HFFc6 (cell line): ENCODE measurements at regions not wholly inside any gene's neighbourhood (a gene's known extent, or its start where the extent isn't known, plus 50 kb on each side); places are given as distances from the start of the nearest gene placed in this dataset.

Source experiments
- DNase-seq: peaks from one replicate; pipeline ENCODE4 v3.0.0-alpha.2; 2018
- H3K27ac Mint-ChIP-seq: 2 replicates; pipeline ENCODE4 v1.8.0; 2020; ENCODE audit warnings: mild to moderate bottlenecking, mixed read lengths
- H3K27me3 Mint-ChIP-seq: 2 replicates; pipeline ENCODE4 v1.8.0; 2021; ENCODE audit warnings: mild to moderate bottlenecking, moderate library complexity, mixed read lengths; ENCODE audit not compliant: insufficient read depth
- H3K36me3 Mint-ChIP-seq: 2 replicates; pipeline ENCODE4 v1.8.0; 2021; ENCODE audit warnings: low read depth, mixed read lengths
- H3K4me1 Mint-ChIP-seq: 2 replicates; pipeline ENCODE4 v1.8.0; 2020; ENCODE audit warnings: low read depth, mixed read lengths
- H3K4me3 Mint-ChIP-seq: 2 replicates; pipeline ENCODE4 v1.8.0; 2020; ENCODE audit warnings: mild to moderate bottlenecking, moderate library complexity, mixed read lengths
- H3K9me3 Mint-ChIP-seq: 2 replicates; pipeline ENCODE4 v1.8.0; 2020; ENCODE audit warnings: mild to moderate bottlenecking, mixed read lengths
- TF ChIP-seq, protein P1 (sequence below): fragments of 200-600 bp; sonication (generic); IDR thresholded peaks from 2 replicates; pipeline ENCODE4 v1.5.0; 2021; ENCODE audit warnings: antibody characterized with exemption, mild to moderate bottlenecking

DNA sequence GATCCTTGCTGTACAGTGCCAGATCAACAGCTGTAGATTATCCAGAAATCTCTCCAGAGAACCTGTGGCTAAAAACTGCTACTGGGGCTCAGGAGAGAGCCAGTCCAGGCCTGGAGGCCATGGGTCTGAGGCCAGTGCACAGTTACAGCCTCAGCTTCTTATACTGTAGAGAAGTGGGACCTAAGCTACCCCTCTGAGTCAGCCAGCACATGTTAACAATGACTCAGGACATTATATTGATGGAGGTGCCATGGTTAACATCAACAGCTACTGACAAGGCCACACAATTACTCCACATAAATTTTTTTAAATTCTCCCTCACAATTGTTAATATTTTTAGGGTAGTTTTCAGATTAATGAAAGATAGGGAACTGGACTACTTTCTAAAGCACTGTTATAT is 138.5 kb downstream of the RBM26 start:
- Mint-ChIP-seq H3K27me3 (no peaks in the 10 kb centered on the region; the same call in 1 of the 2 replicates), H3K4me3 (no peak overlapping the region), H3K27ac (no peak overlapping the region), H3K4me1 (no peaks in the 10 kb centered on the region), H3K9me3 (no peaks in the 10 kb centered on the region; the same call in 1 of the 2 replicates), H3K36me3 (no peaks in the 10 kb centered on the region)
- DNase-seq = no peak
- TF ChIP-seq, protein P1, sequence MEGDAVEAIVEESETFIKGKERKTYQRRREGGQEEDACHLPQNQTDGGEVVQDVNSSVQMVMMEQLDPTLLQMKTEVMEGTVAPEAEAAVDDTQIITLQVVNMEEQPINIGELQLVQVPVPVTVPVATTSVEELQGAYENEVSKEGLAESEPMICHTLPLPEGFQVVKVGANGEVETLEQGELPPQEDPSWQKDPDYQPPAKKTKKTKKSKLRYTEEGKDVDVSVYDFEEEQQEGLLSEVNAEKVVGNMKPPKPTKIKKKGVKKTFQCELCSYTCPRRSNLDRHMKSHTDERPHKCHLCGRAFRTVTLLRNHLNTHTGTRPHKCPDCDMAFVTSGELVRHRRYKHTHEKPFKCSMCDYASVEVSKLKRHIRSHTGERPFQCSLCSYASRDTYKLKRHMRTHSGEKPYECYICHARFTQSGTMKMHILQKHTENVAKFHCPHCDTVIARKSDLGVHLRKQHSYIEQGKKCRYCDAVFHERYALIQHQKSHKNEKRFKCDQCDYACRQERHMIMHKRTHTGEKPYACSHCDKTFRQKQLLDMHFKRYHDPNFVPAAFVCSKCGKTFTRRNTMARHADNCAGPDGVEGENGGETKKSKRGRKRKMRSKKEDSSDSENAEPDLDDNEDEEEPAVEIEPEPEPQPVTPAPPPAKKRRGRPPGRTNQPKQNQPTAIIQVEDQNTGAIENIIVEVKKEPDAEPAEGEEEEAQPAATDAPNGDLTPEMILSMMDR = no peak

DNA sequence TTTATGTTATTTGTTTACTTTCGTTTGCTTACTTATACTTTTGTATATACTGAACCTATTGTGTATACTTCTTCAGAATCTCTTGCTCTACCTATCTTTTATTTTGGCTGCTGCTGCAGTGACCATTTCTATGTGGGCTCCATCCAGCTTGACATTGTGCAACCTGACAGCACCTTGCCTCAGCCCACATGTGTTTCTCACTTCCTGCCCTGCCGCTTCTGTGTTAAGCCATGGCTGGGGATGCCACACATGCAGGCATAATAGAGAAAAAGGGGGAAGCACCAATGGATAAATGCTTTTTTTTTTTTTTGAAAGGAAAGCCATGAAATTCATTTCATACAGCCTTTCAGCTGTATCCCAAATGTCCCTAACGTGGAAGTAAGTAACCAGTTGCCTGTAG is 147.6 kb downstream of the RBM26 start:
- H3K4me1 Mint-ChIP-seq = no peaks in the 10 kb centered on the region
- DNase-seq = no peak
- no peaks in the 10 kb centered on the region for H3K9me3 Mint-ChIP-seq
- TF ChIP-seq, protein P1 = no peak
- no peaks in the 10 kb centered on the region; the same call in 1 of the 2 replicates for H3K27me3 Mint-ChIP-seq
- H3K36me3 Mint-ChIP-seq = no peaks in the 10 kb centered on the region
- no peak overlapping the region for H3K4me3 Mint-ChIP-seq
- no peak overlapping the region for H3K27ac Mint-ChIP-seq

DNA sequence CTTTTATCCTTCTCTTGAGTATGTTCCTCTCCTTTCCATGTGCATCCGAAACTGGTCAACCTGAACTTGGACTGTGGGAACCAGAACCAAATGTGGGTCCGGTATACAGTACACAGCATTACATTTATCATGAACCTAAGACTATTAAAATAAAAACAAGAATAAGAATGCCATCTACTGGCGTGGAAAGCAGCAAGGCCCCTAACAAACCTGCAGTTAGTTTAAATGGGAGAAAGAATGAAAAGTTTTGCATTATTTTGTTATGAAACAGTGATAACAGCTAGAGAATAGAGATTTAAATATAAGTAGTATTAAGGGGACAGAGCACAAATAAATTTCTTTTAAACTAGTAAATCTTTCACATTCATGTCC is 159.5 kb downstream of the RBM26 start:
- H3K4me1 Mint-ChIP-seq = no peaks in the 10 kb centered on the region
- TF ChIP-seq, protein P1 = no peak; the same call in 1 of the 2 replicates
- no peaks in the 10 kb centered on the region for H3K9me3 Mint-ChIP-seq
- peaks cover under 1% of the 10 kb centered on the region; the same call in 1 of the 2 replicates for H3K27me3 Mint-ChIP-seq
- no peak overlapping the region for H3K27ac Mint-ChIP-seq
- H3K36me3 Mint-ChIP-seq = no peaks in the 10 kb centered on the region
- DNase-seq = no peak
- H3K4me3 Mint-ChIP-seq = no peak overlapping the region

DNA sequence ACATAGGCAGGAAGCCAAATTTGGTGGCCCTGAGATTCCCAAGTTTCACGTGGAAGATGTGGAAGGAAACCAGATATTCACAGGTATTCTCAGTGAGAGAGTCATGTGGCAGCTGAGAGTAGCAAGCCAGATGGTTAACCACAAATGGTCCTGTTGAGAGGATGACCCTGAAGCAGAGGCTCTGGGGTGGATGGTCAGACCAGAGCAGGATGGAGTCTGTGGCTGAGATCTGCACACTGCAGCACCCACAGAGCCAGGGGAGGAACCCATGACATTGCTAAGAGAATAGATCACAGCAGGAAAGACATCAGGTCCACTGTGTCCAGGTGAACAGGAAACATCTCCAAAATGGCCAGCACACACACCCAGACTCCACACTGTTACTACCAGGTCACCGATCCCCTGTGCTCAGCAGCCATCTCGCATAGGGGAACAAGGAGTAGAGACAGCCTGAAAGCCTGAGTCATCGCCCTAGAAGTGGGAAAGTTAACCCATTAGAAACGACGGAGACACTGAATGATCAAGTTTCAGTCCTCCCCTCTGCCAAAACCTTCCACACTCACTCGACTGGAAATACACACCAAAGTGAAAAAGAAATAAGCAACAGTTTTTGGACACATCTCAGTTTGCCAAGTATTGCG is 160.0 kb downstream of the RBM26 start:
- Mint-ChIP-seq H3K4me1 (no peaks in the 10 kb centered on the region), H3K27me3 (no peaks in the 10 kb centered on the region; the same call in 1 of the 2 replicates), H3K27ac (no peak overlapping the region), H3K4me3 (no peak overlapping the region), H3K36me3 (no peaks in the 10 kb centered on the region), H3K9me3 (no peaks in the 10 kb centered on the region)
- TF ChIP-seq, protein P1 = no peak
- DNase-seq = no peak

DNA sequence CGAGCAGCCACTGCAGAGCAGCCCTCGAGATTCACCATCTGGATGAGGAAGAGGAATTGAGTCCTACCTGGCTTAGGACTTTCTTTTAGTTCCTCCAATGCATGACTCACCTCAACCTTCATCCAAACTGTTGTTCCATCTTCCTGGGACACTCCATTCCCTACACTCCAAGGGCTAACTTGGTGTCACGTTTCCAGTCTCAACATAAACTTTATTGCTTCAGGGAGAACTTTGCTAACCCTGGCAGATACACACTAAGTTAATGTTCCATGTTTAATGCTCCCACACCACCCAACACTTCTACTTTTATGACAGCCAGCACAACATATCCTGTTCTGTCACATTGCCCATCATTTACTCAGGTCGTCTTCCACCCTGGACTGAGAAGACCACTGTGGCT is 164.4 kb downstream of the RBM26 start:
- no peak overlapping the region for H3K27ac Mint-ChIP-seq
- H3K9me3 Mint-ChIP-seq = no peaks in the 10 kb centered on the region
- no peaks in the 10 kb centered on the region for H3K36me3 Mint-ChIP-seq
- TF ChIP-seq, protein P1 = no peak
- H3K27me3 Mint-ChIP-seq = no peaks in the 10 kb centered on the region; the same call in 1 of the 2 replicates
- H3K4me1 Mint-ChIP-seq = no peaks in the 10 kb centered on the region
- H3K4me3 Mint-ChIP-seq = no peak overlapping the region
- DNase-seq = no peak
